KOPT-K1 (cell line): ENCODE measurements at regions not wholly inside any gene's neighbourhood (a gene's known extent, or its start where the extent isn't known, plus 50 kb on each side); places are given as distances from the start of the nearest gene placed in this dataset.
"Not testable (repeated sequence)": the region's sequence is repeated elsewhere in the genome, so short reads cannot be mapped to it uniquely, and the experiment has no call there.

Experiments
- H3K27ac ChIP-seq: fragments of 200-600 bp; sonication (generic); 2 replicates; pipeline ENCODE4 v1.5.1; 2016; ENCODE audit warnings: antibody characterized with exemption, mild to moderate bottlenecking, low read depth, low read length; ENCODE audit not compliant: poor library complexity, severe bottlenecking
- H3K36me3 ChIP-seq: fragments of 200-600 bp; sonication (generic); 2 replicates; pipeline ENCODE4 v1.5.1; 2017; ENCODE audit warnings: antibody characterized with exemption, mild to moderate bottlenecking, low read length, moderate library complexity; ENCODE audit not compliant: insufficient read depth
- H3K9me3 ChIP-seq: fragments of 200-600 bp; sonication (generic); 2 replicates; pipeline ENCODE4 v1.5.1; 2017; ENCODE audit warnings: antibody characterized with exemption, low read length, mild to moderate bottlenecking; ENCODE audit not compliant: insufficient read depth, poor library complexity, severe bottlenecking

- peaks cover 31% of the 10 kb centered on the region for H3K9me3 ChIP-seq
- not testable (repeated sequence) for H3K36me3 ChIP-seq, H3K27ac ChIP-seq
Measured at GRCh38 chr12:46617737-46618136, 208.1 kb downstream of the SLC38A4 start.

DNA sequence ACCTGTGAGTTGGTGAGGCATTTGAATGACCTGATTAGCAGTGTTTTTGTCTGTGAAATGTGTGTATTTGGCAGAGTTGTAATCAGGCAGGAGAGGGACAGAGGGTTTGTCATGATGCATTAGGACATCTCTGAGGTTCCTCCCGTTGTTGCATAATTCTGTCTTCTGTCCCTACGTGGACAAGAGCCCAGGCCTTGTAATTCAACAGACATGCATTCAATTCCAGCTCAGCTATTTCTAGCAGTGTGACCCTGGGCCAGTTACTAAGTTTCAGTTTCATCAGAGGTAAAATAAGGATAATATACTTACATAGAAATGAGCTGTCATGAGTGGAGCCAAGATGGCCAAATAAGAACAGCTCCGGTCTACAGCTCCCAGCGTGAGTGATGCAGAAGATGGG lies 208.6 kb downstream of the SLC38A4 start:
- H3K36me3 ChIP-seq, result no peaks in the 10 kb centered on the region
- no peak overlapping the region for H3K27ac ChIP-seq
- H3K9me3 ChIP-seq, result peaks cover 31% of the 10 kb centered on the region

DNA sequence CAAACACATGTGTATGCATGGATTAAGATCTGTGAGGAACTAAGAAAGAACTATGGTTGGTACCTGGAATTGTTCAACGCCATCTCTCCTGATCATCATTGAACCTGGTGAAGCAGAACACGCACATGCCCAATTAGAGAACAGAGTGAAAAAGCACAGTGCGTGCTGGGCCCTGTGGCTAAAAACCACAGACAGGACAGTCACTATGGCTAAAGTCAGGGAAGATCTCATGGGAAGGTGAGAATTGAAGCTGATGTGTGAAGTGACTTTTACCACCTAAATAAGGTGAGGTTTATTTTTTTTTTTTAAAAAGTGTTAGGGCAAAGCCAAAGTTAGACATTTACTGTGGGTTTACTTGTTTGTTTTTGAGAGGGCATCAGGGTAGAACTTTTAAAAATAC lies 215.0 kb downstream of the SLC38A4 start:
- Histone ChIP-seq H3K36me3 (no peaks in the 10 kb centered on the region), H3K27ac (no peak overlapping the region), H3K9me3 (peaks cover 17% of the 10 kb centered on the region)

- peaks cover 7% of the 10 kb centered on the region for H3K9me3 ChIP-seq
- no peaks in the 10 kb centered on the region for H3K36me3 ChIP-seq
- H3K27ac ChIP-seq, result peak overlapping the region; percentile 55
Measured at GRCh38 chr12:46609674-46610073, 216.1 kb downstream of the SLC38A4 start.

DNA sequence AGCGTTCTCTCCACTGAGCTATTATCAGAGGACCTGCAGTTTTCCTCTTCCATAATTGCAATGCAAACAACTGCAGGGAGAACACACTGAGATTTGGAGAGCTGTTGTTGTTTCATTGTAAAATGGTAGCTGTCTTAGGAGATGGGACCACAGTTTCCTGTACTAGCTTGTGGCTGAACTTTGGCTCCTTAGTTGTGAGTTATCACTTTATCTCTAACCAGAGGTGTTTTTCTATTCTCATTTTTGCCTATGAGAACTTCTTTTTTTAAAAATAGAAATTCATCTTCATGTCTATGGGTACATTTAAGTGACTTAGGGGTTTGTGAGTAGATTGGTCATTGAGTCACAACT lies 216.5 kb downstream of the SLC38A4 start:
- H3K9me3 ChIP-seq, result peaks cover 2% of the 10 kb centered on the region
- no peaks in the 10 kb centered on the region for H3K36me3 ChIP-seq
- H3K27ac ChIP-seq, result peak overlapping the region; percentile 55

DNA sequence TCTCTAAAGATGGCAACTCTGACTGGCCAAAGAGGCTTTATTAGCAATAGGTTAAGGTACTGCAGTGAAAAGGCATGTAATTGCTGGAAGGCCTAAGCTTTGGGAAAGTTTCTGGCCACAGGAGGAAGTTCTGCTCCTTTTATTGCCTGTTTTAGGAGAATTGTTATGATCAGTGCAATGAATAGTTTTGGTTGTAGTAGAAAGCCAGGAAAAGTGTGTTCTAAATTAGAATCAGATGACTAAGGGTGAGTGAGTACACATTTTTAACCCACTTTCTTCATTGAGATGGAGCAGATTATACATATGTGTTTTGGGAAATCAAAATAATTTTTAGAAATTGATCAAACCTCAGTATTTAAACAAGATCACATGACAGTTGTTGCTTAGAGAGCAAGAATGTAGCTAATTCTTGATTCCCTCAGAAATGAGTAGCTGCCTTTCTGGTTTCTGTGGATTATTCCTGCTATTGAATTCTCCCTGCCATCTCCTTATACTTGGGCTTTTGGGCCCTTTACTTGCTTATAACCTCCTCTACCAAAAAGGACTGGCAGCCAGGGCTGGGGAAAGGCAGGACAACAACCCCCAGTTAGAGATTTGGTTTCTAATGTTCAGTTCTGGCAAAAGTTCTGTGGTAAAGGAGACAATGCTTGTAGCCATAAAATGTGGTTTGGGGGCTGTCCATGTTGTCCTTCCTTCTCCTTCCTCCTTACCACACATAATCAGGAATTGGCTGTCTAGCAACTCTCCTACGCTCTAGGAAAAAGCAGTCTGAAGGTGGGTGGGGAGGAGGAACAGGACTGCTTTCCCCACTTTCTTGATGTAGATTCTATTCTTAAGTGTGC lies 217.1 kb downstream of the SLC38A4 start:
- Histone ChIP-seq H3K36me3 (no peaks in the 10 kb centered on the region), H3K27ac (peak overlapping the region; percentile 55), H3K9me3 (no peaks in the 10 kb centered on the region)

DNA sequence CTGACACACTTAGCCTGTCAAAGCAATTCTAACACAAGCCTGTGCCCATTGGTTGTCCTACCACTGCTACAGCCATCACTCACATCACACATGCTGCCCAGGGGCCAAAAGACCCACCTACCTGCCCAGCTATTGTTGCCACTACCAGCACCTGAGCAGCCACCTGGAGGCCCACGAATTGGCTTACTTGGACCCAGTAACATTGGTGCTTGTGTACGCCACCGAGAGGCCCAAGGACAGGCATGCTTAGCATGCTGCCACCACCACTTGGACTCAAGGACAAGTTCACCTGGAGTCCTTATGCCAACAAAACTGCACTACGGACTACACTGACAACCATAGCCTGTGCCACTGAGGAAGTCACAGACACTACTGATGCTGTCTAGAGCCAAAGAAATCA lies 221.1 kb downstream of the SLC38A4 start:
- Histone ChIP-seq H3K36me3 (no peaks in the 10 kb centered on the region), H3K27ac (no peak overlapping the region), H3K9me3 (peaks cover 18% of the 10 kb centered on the region)

DNA sequence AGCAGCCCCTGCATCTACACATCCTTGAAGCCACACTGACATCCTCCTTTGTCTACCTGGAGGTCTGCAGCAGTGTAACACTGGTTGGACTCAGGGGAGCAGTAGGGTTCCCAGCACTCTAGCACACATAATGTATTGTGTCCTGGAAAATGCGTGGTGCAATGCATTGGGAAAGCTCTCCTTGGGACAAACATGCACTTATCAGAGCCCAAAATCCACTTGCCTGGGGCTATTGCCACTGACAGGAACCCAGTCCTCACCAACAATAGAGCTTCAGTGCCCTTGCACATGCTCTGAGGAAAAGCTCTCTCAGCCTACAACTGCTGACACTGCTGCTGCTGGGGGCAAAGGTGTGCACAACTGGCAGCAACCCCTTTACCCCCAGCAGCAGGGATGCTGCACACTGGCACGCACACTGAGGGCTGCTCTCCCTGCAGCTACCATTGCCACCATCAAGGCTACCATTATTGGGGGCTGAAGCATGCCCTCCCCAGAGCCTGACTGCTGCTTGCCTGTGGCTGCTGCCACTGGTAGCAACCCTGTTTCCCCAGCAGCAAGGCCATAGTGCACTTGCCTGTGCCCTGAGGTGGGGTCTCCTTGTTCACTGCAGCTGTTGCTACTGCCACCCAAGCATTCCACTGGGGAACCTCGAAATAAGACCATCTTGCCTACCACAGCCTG lies 221.9 kb downstream of the SLC38A4 start:
- Histone ChIP-seq H3K36me3 (no peaks in the 10 kb centered on the region), H3K27ac (no peak overlapping the region), H3K9me3 (peaks cover 18% of the 10 kb centered on the region)

DNA sequence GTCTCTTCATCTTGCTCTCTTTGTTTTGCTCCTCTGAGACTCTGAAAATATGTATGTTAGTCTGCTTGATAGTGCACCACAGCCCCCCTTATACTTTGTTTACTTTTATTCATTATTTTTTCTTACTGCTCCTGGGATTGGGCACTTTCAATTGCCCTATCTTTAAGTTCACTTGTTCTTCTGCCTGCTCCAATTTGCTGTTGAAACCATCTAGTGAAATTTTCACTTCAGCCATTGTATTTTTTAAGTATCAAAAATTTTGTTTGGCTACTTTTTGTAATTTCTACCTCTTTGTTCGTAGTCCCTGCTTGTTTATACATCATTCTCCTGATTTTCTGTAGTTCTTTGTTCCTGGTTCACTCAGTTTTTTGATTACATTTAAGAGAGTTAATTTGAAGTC lies 223.3 kb downstream of the SLC38A4 start:
- Histone ChIP-seq H3K36me3 (no peaks in the 10 kb centered on the region), H3K27ac (no peak overlapping the region), H3K9me3 (peaks cover 30% of the 10 kb centered on the region)

- no peak overlapping the region for H3K27ac ChIP-seq
Measured at GRCh38 chr12:46590991-46591703, 218.6 kb upstream of the SLC38A2 start.

GRCh38 chr12:46585854-46586621 lies 213.5 kb upstream of the SLC38A2 start:
- Histone ChIP-seq H3K9me3 (peaks cover 25% of the 10 kb centered on the region), H3K36me3 (no peaks in the 10 kb centered on the region), H3K27ac (peak overlapping the region; percentile 19)

More at GRCh38 chr12:46590991-46591703, 218.6 kb upstream of the SLC38A2 start:
- Histone ChIP-seq H3K9me3 (peaks cover 10% of the 10 kb centered on the region), H3K36me3 (no peaks in the 10 kb centered on the region)

DNA sequence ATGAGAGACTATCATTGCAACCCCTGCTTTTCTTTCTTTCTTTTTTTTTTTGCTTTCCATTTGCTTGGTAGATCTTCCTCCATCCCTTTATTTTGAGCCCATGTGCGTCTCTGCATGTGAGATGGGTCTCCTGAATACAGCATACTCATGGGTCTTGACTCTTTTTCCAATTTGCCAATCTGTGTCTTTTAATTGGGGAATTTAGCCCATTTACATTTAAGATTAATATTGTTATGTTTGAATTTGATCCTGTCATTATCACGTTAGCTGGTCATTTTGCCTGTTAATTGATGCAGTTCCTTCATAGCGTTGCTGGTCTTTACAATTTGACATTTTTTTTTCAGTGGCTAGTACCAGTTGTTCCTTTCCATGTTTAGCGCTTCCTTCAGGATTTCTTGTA lies 211.5 kb upstream of the SLC38A2 start:
- H3K36me3 ChIP-seq, H3K27ac ChIP-seq: not testable (repeated sequence)
- peaks cover 26% of the 10 kb centered on the region for H3K9me3 ChIP-seq

DNA sequence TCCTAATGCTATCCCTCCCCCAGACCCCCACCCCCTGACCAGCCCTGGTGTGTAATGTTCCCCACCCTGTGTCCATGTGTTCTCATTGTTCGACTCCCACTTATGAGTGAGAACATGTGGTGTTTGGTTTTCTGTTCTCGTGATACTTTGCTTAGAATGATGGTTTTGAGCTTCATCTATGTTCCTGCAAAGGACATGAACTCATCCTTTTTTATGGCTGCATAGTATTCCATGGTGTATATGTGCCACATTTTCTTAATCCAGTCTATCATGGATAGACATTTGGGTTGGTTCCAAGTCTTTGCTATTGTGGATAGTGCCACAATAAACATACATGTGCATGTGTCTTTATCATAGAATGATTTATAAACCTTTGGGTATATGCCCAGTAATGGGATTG lies 209.4 kb upstream of the SLC38A2 start:
- H3K9me3 ChIP-seq, result peaks cover 26% of the 10 kb centered on the region

GRCh38 chr12:46580445-46580844 lies 207.9 kb upstream of the SLC38A2 start:
- Histone ChIP-seq H3K27ac (no peak overlapping the region), H3K36me3 (no peaks in the 10 kb centered on the region), H3K9me3 (peaks cover 26% of the 10 kb centered on the region)

More for the DNA sequence above, 209.4 kb upstream of the SLC38A2 start:
- H3K36me3 ChIP-seq, H3K27ac ChIP-seq: not testable (repeated sequence)

GRCh38 chr12:46579474-46579873 lies 206.9 kb upstream of the SLC38A2 start:
- H3K27ac ChIP-seq, result no peak overlapping the region
- H3K9me3 ChIP-seq, result peaks cover 17% of the 10 kb centered on the region
- H3K36me3 ChIP-seq, result no peaks in the 10 kb centered on the region
